Keratinocyte (primary cell): ENCODE measurements at regions not wholly inside any gene's neighbourhood (a gene's known extent, or its start where the extent isn't known, plus 50 kb on each side); places are given as distances from the start of the nearest gene placed in this dataset.
A peak's percentile ranks its signal among the peaks of the same experiment; 100 is the strongest.

ENCODE experiments used
- DNase-seq: peaks from one replicate; pipeline ENCODE4 v3.0.0-alpha.2; 2011; ENCODE audit warnings: low read depth, missing footprints, low spot score
- FAIRE-seq: peaks from 2 replicates; lab custom pipeline; 2011; peaks lifted over from hg19 to GRCh38; lab: Jason Lieb, UNC
- H2AFZ ChIP-seq: 2 replicates; pipeline ENCODE4 v1.6.0; 2012; ENCODE audit warnings: low read length, control low read depth, inconsistent platforms; ENCODE audit not compliant: control insufficient read depth
- H3K27ac ChIP-seq: 2 replicates; pipeline ENCODE4 v1.5.1; 2011; ENCODE audit warnings: low read length; ENCODE audit not compliant: control insufficient read depth, insufficient read depth
- H3K27me3 ChIP-seq: 3 replicates; pipeline ENCODE4 v1.6.0; 2011; ENCODE audit warnings: low read length; ENCODE audit not compliant: control insufficient read depth, insufficient read depth; ENCODE audit errors: extremely low read depth
- H3K36me3 ChIP-seq, 2 experiments: 2 replicates in 1 of 2; 3 replicates in 1 of 2; pipeline ENCODE4 v1.5.1; 2011; ENCODE audit warnings: low read length in 2 of 2, mild to moderate bottlenecking in 1 of 2; ENCODE audit not compliant: control insufficient read depth in 2 of 2, insufficient read depth in 2 of 2; ENCODE audit errors: extremely low read depth in 1 of 2
- H3K4me1 ChIP-seq: 3 replicates; pipeline ENCODE4 v1.5.1; 2011; ENCODE audit warnings: low read length; ENCODE audit not compliant: control insufficient read depth, insufficient read depth; ENCODE audit errors: extremely low read depth
- H3K4me2 ChIP-seq: 3 replicates; pipeline ENCODE4 v1.6.0; 2011; ENCODE audit warnings: low read depth, low read length; ENCODE audit not compliant: control insufficient read depth, insufficient read depth; ENCODE audit errors: extremely low read depth
- H3K4me3 ChIP-seq, 3 experiments: fragments of 200-600 bp in 1 of 3; sonication (generic) in 1 of 3; 2 replicates in 2 of 3; 3 replicates in 1 of 3; pipeline ENCODE4 v1.5.1; 2011 to 2016; ENCODE audit warnings: low read length in 3 of 3, mild to moderate bottlenecking in 3 of 3, control low read depth in 2 of 3, inconsistent platforms in 1 of 3, low read depth in 1 of 3, mixed read lengths in 1 of 3, mixed run types in 1 of 3, moderate library complexity in 1 of 3; ENCODE audit not compliant: control insufficient read depth in 2 of 3, insufficient read depth in 2 of 3; ENCODE audit errors: extremely low read depth in 1 of 3
- H3K79me2 ChIP-seq: 2 replicates; pipeline ENCODE4 v1.6.0; 2012; ENCODE audit warnings: low read length; ENCODE audit not compliant: control insufficient read depth, insufficient read depth
- H3K9ac ChIP-seq: 3 replicates; pipeline ENCODE4 v1.6.0; 2011; ENCODE audit warnings: low read length; ENCODE audit not compliant: control insufficient read depth, insufficient read depth; ENCODE audit errors: extremely low read depth
- H3K9me1 ChIP-seq: 3 replicates; pipeline ENCODE4 v1.6.0; 2011; ENCODE audit warnings: low read length; ENCODE audit not compliant: control insufficient read depth, insufficient read depth; ENCODE audit errors: extremely low read depth
- H3K9me3 ChIP-seq: 2 replicates; pipeline ENCODE4 v1.5.1; 2012; ENCODE audit warnings: low read depth, low read length; ENCODE audit not compliant: control insufficient read depth
- H4K20me1 ChIP-seq: 3 replicates; pipeline ENCODE4 v1.6.0; 2011; ENCODE audit warnings: low read length; ENCODE audit not compliant: control insufficient read depth, insufficient read depth; ENCODE audit errors: extremely low read depth
- EZH2 ChIP-seq: IDR thresholded peaks from one replicate; pipeline ENCODE4 v1.6.1; 2012; ENCODE audit warnings: inconsistent platforms, mild to moderate bottlenecking, low read length, moderate library complexity
- dilution Hi-C: fragments of 300-500 bp; cut with MboI; formaldehyde crosslinking; loops from one replicate; pipeline ENCODE4 v1.7.0; 2020; ENCODE audit warnings: low sequenced_read_pairs; ENCODE audit not compliant: extremely low pct_ligation_motif_present
- TF ChIP-seq, protein P1 (sequence below), 3 experiments: IDR thresholded peaks in 1 of 3; conservative IDR thresholded peaks in 1 of 3; optimal IDR thresholded peaks in 1 of 3; 2 replicates in 2 of 3; 3 replicates in 1 of 3; pipeline versions ENCODE3 to v1.5.1; 2011; ENCODE audit warnings: low read length in 3 of 3, mild to moderate bottlenecking in 3 of 3, moderate library complexity in 2 of 3, control low read depth in 1 of 3, inconsistent platforms in 1 of 3; ENCODE audit not compliant: insufficient read depth in 2 of 3; ENCODE audit errors: extremely low read depth in 1 of 3

GRCh38 chr18:52237551-52237950 is 102.4 kb upstream of the DCC start:
- TF ChIP-seq, protein P1, sequence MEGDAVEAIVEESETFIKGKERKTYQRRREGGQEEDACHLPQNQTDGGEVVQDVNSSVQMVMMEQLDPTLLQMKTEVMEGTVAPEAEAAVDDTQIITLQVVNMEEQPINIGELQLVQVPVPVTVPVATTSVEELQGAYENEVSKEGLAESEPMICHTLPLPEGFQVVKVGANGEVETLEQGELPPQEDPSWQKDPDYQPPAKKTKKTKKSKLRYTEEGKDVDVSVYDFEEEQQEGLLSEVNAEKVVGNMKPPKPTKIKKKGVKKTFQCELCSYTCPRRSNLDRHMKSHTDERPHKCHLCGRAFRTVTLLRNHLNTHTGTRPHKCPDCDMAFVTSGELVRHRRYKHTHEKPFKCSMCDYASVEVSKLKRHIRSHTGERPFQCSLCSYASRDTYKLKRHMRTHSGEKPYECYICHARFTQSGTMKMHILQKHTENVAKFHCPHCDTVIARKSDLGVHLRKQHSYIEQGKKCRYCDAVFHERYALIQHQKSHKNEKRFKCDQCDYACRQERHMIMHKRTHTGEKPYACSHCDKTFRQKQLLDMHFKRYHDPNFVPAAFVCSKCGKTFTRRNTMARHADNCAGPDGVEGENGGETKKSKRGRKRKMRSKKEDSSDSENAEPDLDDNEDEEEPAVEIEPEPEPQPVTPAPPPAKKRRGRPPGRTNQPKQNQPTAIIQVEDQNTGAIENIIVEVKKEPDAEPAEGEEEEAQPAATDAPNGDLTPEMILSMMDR (optimal IDR thresholded peaks at IDR 0.05 in 1 of 3, IDR thresholded peaks at IDR 0.05 in 1 of 3, conservative IDR thresholded peaks at IDR 0.05 in 1 of 3; ENCODE audit: extremely low read depth in 1 of 3, insufficient read depth in 2 of 3, low read length in 3 of 3), result no peak
- no peak for TF ChIP-seq EZH2
- peak overlapping the region; percentile 40 for H3K9ac ChIP-seq
- FAIRE-seq, result peak; percentile 97

GRCh38 chr18:52242711-52243110 is 97.3 kb upstream of the DCC start:
- dilution Hi-C loops, result no loop called here
- no peak for FAIRE-seq
- no peak overlapping the region for H2AFZ ChIP-seq

More at GRCh38 chr18:52237551-52237950, 102.4 kb upstream of the DCC start:
- Histone ChIP-seq H3K4me1 (peaks cover 15% of the 10 kb centered on the region), H3K27me3 (no peaks in the 10 kb centered on the region), H3K9me1 (no peaks in the 10 kb centered on the region), H3K27ac (peak overlapping the region; percentile 84), H3K4me3 (no peak overlapping the region), H3K79me2 (peaks cover 18% of the 10 kb centered on the region), H4K20me1 (no peaks in the 10 kb centered on the region), H3K9me3 (no peaks in the 10 kb centered on the region), H3K4me2 (peak overlapping the region; percentile 52), H2AFZ (no peak overlapping the region), H3K36me3 (no peaks in the 10 kb centered on the region)
- dilution Hi-C loops, result no loop called here
- DNase-seq, result peak; percentile 91

More at GRCh38 chr18:52242711-52243110, 97.3 kb upstream of the DCC start:
- H3K4me3 ChIP-seq, result no peak overlapping the region
- H3K4me2 ChIP-seq, result no peak overlapping the region
- no peaks in the 10 kb centered on the region for H3K9me1 ChIP-seq
- DNase-seq, result no peak
- no peaks in the 10 kb centered on the region for H4K20me1 ChIP-seq
- H3K27ac ChIP-seq, result no peak overlapping the region
- H3K4me1 ChIP-seq, result peaks cover 4% of the 10 kb centered on the region
- H3K9ac ChIP-seq, result no peak overlapping the region
- H3K9me3 ChIP-seq, result peaks cover 3% of the 10 kb centered on the region
- no peaks in the 10 kb centered on the region for H3K36me3 ChIP-seq
- H3K79me2 ChIP-seq, result no peaks in the 10 kb centered on the region
- no peaks in the 10 kb centered on the region for H3K27me3 ChIP-seq
- no peak for TF ChIP-seq EZH2
- TF ChIP-seq, protein P1 (optimal IDR thresholded peaks at IDR 0.05 in 1 of 3, IDR thresholded peaks at IDR 0.05 in 1 of 3, conservative IDR thresholded peaks at IDR 0.05 in 1 of 3; ENCODE audit: extremely low read depth in 1 of 3, insufficient read depth in 2 of 3, low read length in 3 of 3), result no peak
